PC-3 (cell line): ENCODE measurements at regions not wholly inside any gene's neighbourhood (a gene's known extent, or its start where the extent isn't known, plus 50 kb on each side); places are given as distances from the start of the nearest gene placed in this dataset.
"Not testable (repeated sequence)": the region's sequence is repeated elsewhere in the genome, so short reads cannot be mapped to it uniquely, and the experiment has no call there.

Experiments used
- CTCF ChIP-seq: fragments of 300-600 bp; sonication (generic); conservative IDR thresholded peaks from 2 replicates; pipeline ENCODE4 v1.5.1; 2017; ENCODE audit warnings: antibody characterized with exemption, low read depth, mild to moderate bottlenecking, low read length
- EZH2 ChIP-seq: fragments of 300-600 bp; sonication (generic); IDR thresholded peaks from one replicate; pipeline ENCODE4 v1.6.1; 2017; ENCODE audit warnings: antibody characterized with exemption, mild to moderate bottlenecking, low read length; ENCODE audit not compliant: unreplicated experiment
- EZH2phosphoT487 ChIP-seq: fragments of 300-600 bp; sonication (generic); IDR thresholded peaks from 2 replicates; pipeline ENCODE4 v1.6.1; 2018; ENCODE audit warnings: mild to moderate bottlenecking, antibody characterized with exemption, low read length, borderline replicate concordance

- TF ChIP-seq EZH2, CTCF, EZH2phosphoT487: not testable (repeated sequence)
Measured at GRCh38 chr5:106979178-106979577, 691.6 kb downstream of the EFNA5 start.
